Osteoblast (primary cell): ENCODE measurements at regions not wholly inside any gene's neighbourhood (a gene's known extent, or its start where the extent isn't known, plus 50 kb on each side); places are given as distances from the start of the nearest gene placed in this dataset.

ENCODE experiments used
- DNase-seq: peaks from one replicate; pipeline ENCODE4 v3.0.0; 2011; ENCODE audit warnings: low spot score, mixed read lengths; ENCODE audit not compliant: insufficient read length; ENCODE audit errors: missing footprints
- H2AFZ ChIP-seq: 2 replicates; pipeline ENCODE4 v1.6.0; 2011; ENCODE audit warnings: mild to moderate bottlenecking, low read length
- H3K27ac ChIP-seq: 2 replicates; pipeline ENCODE4 v1.5.1; 2011; ENCODE audit warnings: mild to moderate bottlenecking, low read depth, low read length, moderate library complexity
- H3K27me3 ChIP-seq: 2 replicates; pipeline ENCODE4 v1.6.0; 2012; ENCODE audit warnings: mild to moderate bottlenecking, control low read depth, inconsistent platforms, low read length, moderate library complexity; ENCODE audit not compliant: insufficient read depth
- H3K36me3 ChIP-seq: 2 replicates; pipeline ENCODE4 v1.5.1; 2011; ENCODE audit warnings: mild to moderate bottlenecking, low read length, control low read depth, moderate library complexity; ENCODE audit not compliant: insufficient read depth
- H3K4me1 ChIP-seq: 2 replicates; pipeline ENCODE4 v1.5.1; 2011; ENCODE audit warnings: mild to moderate bottlenecking, low read length, control low read depth, moderate library complexity; ENCODE audit not compliant: insufficient read depth
- H3K4me2 ChIP-seq: 2 replicates; pipeline ENCODE4 v1.6.0; 2011; ENCODE audit warnings: mild to moderate bottlenecking, low read length; ENCODE audit not compliant: insufficient read depth
- H3K4me3 ChIP-seq: fragments of 200-600 bp; sonication (generic); 3 replicates; pipeline ENCODE4 v1.5.1; 2012; ENCODE audit warnings: mild to moderate bottlenecking, low read length, inconsistent platforms; ENCODE audit not compliant: insufficient read depth
- H3K79me2 ChIP-seq: 2 replicates; pipeline ENCODE4 v1.6.0; 2012; ENCODE audit warnings: mild to moderate bottlenecking, low read length, control low read depth, inconsistent platforms; ENCODE audit not compliant: insufficient read depth
- H3K9me3 ChIP-seq: 2 replicates; pipeline ENCODE4 v1.5.1; 2011; ENCODE audit warnings: low read depth, low read length, control low read depth
- H4K20me1 ChIP-seq: 2 replicates; pipeline ENCODE4 v1.6.0; 2012; ENCODE audit warnings: mild to moderate bottlenecking, low read length, control low read depth; ENCODE audit not compliant: insufficient read depth
- TF ChIP-seq, protein P1 (sequence below): IDR thresholded peaks from 2 replicates; pipeline ENCODE4 v1.5.1; 2011; ENCODE audit warnings: mild to moderate bottlenecking, low read depth, low read length, moderate library complexity; ENCODE audit errors: extremely low read depth

DNA sequence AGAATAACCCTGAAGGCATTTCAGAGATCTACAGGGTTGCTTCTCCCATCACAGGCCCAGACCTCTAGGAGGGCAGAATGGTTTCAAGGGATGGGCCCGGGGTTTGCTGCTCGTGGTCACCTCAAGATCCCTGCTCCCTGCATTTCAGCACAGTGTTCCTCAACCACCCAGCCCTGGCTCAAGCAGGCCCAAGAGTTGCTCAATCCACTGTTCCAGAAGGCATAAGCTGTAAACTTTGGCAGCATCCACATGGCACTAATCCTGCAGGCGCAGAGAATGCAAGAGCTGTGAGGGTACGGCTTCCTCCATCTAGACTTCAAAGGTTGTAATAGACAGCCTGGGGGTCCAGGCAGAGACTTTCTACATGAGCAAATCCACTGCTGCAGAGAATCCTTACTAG, 225.0 kb upstream of the UBASH3B start:
- H3K27ac ChIP-seq, result no peak overlapping the region
- H3K4me1 ChIP-seq, result no peaks in the 10 kb centered on the region
- no peak overlapping the region for H2AFZ ChIP-seq
- DNase-seq, result no peak
- no peaks in the 10 kb centered on the region for H3K79me2 ChIP-seq
- no peaks in the 10 kb centered on the region for H3K9me3 ChIP-seq
- TF ChIP-seq, protein P1, sequence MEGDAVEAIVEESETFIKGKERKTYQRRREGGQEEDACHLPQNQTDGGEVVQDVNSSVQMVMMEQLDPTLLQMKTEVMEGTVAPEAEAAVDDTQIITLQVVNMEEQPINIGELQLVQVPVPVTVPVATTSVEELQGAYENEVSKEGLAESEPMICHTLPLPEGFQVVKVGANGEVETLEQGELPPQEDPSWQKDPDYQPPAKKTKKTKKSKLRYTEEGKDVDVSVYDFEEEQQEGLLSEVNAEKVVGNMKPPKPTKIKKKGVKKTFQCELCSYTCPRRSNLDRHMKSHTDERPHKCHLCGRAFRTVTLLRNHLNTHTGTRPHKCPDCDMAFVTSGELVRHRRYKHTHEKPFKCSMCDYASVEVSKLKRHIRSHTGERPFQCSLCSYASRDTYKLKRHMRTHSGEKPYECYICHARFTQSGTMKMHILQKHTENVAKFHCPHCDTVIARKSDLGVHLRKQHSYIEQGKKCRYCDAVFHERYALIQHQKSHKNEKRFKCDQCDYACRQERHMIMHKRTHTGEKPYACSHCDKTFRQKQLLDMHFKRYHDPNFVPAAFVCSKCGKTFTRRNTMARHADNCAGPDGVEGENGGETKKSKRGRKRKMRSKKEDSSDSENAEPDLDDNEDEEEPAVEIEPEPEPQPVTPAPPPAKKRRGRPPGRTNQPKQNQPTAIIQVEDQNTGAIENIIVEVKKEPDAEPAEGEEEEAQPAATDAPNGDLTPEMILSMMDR, result no peak
- H4K20me1 ChIP-seq, result no peaks in the 10 kb centered on the region
- H3K4me3 ChIP-seq, result no peak overlapping the region
- H3K4me2 ChIP-seq, result no peak overlapping the region
- H3K27me3 ChIP-seq, result peaks cover 24% of the 10 kb centered on the region
- no peaks in the 10 kb centered on the region for H3K36me3 ChIP-seq

- H3K4me3 ChIP-seq, result no peak overlapping the region
- H3K36me3 ChIP-seq, result no peaks in the 10 kb centered on the region
- no peak overlapping the region for H3K4me2 ChIP-seq
- no peak overlapping the region for H3K27ac ChIP-seq
- TF ChIP-seq, protein P1, result no peak
- no peaks in the 10 kb centered on the region for H3K79me2 ChIP-seq
- H4K20me1 ChIP-seq, result no peaks in the 10 kb centered on the region
- no peak overlapping the region for H2AFZ ChIP-seq
- no peaks in the 10 kb centered on the region for H3K9me3 ChIP-seq
- H3K27me3 ChIP-seq, result peaks cover 41% of the 10 kb centered on the region
- H3K4me1 ChIP-seq, result no peaks in the 10 kb centered on the region
- DNase-seq, result no peak
Measured at GRCh38 chr11:122426073-122426472, 229.4 kb upstream of the UBASH3B start.

DNA sequence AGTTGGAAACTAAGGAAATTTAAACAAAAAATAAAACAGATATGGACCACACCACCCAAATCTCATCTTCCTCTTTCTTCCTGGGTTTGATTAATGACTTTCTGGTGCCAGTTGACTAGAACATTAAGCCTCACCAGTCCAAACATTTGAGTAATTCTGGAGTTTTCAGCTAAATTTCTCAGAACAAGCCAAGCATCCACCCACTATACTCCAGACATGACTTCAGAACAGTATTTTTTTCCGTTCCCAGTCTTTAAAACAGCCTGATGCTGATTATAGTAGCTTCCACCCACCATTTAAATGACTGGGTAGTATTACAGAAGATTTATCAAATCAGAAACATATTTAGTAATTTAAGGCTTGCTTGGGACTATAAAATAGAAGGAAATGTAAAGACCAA, 230.9 kb upstream of the UBASH3B start:
- DNase-seq, result no peak
- Histone ChIP-seq H3K4me2 (no peak overlapping the region), H3K4me3 (no peak overlapping the region), H3K36me3 (no peaks in the 10 kb centered on the region), H2AFZ (no peak overlapping the region), H3K4me1 (no peaks in the 10 kb centered on the region), H4K20me1 (no peaks in the 10 kb centered on the region), H3K79me2 (no peaks in the 10 kb centered on the region), H3K27me3 (peaks cover 47% of the 10 kb centered on the region), H3K9me3 (no peaks in the 10 kb centered on the region), H3K27ac (no peak overlapping the region)
- TF ChIP-seq, protein P1, result no peak

DNA sequence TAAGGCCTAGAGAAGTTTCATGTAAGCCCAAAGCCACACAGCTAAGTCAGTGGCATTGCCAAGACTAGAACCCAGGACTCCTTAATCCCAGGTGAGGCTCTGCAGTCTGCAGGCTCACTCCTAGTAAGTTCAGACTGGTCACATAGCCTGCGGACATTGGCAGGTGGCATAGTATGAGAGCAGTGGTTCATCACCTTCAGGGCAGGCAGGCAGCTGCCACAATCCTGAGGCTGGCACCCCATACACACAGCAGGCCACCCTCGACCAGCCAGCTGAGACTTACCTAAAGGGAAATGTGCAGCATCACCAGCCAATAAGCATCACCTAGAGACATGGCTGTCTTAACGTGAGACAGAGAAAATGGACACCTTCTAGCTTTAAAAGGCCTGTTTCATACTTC, 231.6 kb upstream of the UBASH3B start:
- Histone ChIP-seq H3K27me3 (peaks cover 48% of the 10 kb centered on the region), H2AFZ (no peak overlapping the region), H3K4me2 (no peak overlapping the region), H3K4me1 (no peaks in the 10 kb centered on the region), H4K20me1 (no peaks in the 10 kb centered on the region), H3K79me2 (no peaks in the 10 kb centered on the region), H3K4me3 (no peak overlapping the region), H3K27ac (no peak overlapping the region), H3K36me3 (no peaks in the 10 kb centered on the region), H3K9me3 (no peaks in the 10 kb centered on the region)
- TF ChIP-seq, protein P1, result no peak
- no peak for DNase-seq
